ENCODE measurements at regions not wholly inside any gene's neighbourhood (a gene's known extent, or its start where the extent isn't known, plus 50 kb on each side); places are given as distances from the start of the nearest gene placed in this dataset.

DNA sequence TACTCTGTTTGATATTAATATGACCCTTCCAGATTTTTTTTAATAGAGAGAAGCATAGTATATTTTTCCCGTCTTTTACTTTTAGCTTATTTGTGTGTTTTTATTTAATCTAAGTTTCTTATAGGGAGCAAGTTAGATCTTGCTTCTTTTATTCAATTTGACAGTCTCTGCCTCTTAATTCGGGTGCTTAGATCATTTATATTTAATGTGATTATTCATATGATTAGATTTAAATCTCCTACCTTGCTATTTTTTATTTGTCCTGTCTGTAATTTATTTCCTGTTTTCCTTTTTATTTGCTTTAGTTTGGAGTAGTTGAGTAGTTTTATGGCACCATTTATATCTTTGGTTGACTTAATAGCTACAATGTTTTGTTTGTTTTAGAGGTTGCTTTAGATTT is 66.1 kb downstream of the GJD2 start:
- WGBS, 2 donors, result 42 to 47% methylated on average over 2 of the region's 2 CpGs
- no peaks in the 10 kb centered on the region for H3K27me3 ChIP-seq
- H3K4me3 ChIP-seq, result no peak overlapping the region
- DNase-seq (ENCODE audit: low spot score in 2 of 2), result no peak
- no peak for TF ChIP-seq POLR2A (IDR thresholded peaks at IDR 0.05)
- no peak for TF ChIP-seq EP300 (IDR thresholded peaks at IDR 0.05)
- TF ChIP-seq, protein P1, sequence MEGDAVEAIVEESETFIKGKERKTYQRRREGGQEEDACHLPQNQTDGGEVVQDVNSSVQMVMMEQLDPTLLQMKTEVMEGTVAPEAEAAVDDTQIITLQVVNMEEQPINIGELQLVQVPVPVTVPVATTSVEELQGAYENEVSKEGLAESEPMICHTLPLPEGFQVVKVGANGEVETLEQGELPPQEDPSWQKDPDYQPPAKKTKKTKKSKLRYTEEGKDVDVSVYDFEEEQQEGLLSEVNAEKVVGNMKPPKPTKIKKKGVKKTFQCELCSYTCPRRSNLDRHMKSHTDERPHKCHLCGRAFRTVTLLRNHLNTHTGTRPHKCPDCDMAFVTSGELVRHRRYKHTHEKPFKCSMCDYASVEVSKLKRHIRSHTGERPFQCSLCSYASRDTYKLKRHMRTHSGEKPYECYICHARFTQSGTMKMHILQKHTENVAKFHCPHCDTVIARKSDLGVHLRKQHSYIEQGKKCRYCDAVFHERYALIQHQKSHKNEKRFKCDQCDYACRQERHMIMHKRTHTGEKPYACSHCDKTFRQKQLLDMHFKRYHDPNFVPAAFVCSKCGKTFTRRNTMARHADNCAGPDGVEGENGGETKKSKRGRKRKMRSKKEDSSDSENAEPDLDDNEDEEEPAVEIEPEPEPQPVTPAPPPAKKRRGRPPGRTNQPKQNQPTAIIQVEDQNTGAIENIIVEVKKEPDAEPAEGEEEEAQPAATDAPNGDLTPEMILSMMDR (IDR thresholded peaks at IDR 0.05), result no peak
- H3K9me3 ChIP-seq, result peaks cover 0 to 8% (median 0%) of the 10 kb centered on the region in 4 donors
- no peaks in the 10 kb centered on the region for H3K4me1 ChIP-seq
- H3K36me3 ChIP-seq, result no peaks in the 10 kb centered on the region
- H3K27ac ChIP-seq, result no peak overlapping the region

DNA sequence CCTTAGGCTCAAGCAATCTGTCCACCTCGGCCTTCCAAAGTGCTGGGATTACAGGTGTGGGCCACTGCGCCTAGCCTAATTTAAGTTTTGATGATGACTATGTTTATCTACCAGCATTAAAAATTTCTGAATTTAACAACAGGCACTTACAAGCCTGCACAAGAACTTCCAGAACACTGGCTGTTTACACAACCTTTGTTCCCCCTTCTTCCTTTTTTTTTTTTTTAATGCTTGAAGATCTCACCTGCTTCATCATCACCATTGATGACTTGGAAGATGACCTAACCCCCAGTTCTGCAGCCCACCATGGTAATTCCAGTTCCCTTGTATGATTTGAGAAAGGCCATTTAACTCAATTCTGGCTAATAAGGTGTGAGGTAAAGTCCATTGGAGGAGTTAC is 70.4 kb downstream of the GJD2 start:
- Histone ChIP-seq H3K36me3 (no peaks in the 10 kb centered on the region), H3K27me3 (no peaks in the 10 kb centered on the region), H3K9me3 (peaks cover 0 to 5% (median 0%) of the 10 kb centered on the region in 4 donors), H3K4me1 (no peaks in the 10 kb centered on the region), H3K27ac (no peak overlapping the region), H3K4me3 (no peak overlapping the region)
- DNase-seq (ENCODE audit: low spot score in 2 of 2), result no peak
- TF ChIP-seq POLR2A (IDR thresholded peaks at IDR 0.05), result no peak
- TF ChIP-seq, protein P1 (IDR thresholded peaks at IDR 0.05), result no peak
- TF ChIP-seq EP300 (IDR thresholded peaks at IDR 0.05), result no peak
- WGBS, 2 donors, result 87 to 92% methylated on average over 2 of the region's 2 CpGs

DNA sequence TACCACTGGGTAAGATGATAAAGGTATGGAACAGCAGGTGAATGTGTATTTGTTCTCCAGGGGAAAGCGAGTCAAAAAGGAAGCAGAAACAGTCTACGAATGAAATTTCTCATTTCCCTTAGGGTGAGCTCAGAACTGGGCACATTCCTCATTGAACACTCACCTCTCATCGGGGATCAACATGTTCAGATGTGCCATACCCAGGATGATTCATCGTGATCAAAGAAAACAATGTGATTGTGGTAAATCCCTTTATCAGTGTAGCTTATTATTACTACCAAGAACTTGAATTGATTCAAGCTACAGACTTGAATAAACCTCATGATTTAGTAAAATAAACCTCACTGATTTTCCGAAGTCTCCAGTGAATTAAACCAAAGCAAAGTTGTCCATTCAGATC is 72.1 kb downstream of the GJD2 start:
- 86 to 88% methylated on average over 5 of the region's 5 CpGs for WGBS, 2 donors

DNA sequence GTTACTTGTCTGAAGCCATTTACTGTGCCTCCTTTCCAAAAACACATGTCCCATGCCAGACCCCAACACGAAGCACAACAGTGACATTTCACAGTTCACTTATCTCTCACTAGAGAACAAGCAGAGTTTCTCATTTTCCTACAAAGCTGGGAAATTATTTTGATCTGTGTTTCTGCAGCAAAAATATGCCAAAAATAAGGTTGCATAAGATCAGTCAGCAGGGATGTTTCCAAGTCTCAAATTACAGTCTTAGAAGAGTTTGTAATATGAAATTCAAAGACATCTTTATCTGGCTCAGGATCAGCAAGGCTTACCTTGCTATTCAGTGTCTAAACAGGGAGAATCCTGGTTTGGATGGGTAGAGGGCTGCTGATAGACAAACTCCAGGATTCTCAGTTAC is 75.5 kb downstream of the GJD2 start:
- Histone ChIP-seq H3K4me1 (no peaks in the 10 kb centered on the region), H3K9me3 (no peaks in the 10 kb centered on the region), H3K4me3 (no peak overlapping the region), H3K36me3 (no peaks in the 10 kb centered on the region), H3K27ac (no peak overlapping the region), H3K27me3 (no peaks in the 10 kb centered on the region)
- WGBS, 2 donors, result 35 to 44% methylated on average over 1 of the region's 1 CpG
- DNase-seq (ENCODE audit: low spot score in 2 of 2), result no peak
- TF ChIP-seq EP300 (IDR thresholded peaks at IDR 0.05) (no peak), POLR2A (IDR thresholded peaks at IDR 0.05) (no peak)
- TF ChIP-seq, protein P1 (IDR thresholded peaks at IDR 0.05), result no peak

More for the DNA sequence above, 72.1 kb downstream of the GJD2 start:
- Histone ChIP-seq H3K4me3 (no peak overlapping the region), H3K27ac (no peak overlapping the region), H3K9me3 (no peaks in the 10 kb centered on the region), H3K36me3 (no peaks in the 10 kb centered on the region), H3K4me1 (no peaks in the 10 kb centered on the region), H3K27me3 (no peaks in the 10 kb centered on the region)
- TF ChIP-seq POLR2A (IDR thresholded peaks at IDR 0.05) (no peak), EP300 (IDR thresholded peaks at IDR 0.05) (no peak)
- TF ChIP-seq, protein P1 (IDR thresholded peaks at IDR 0.05), result no peak
- DNase-seq (ENCODE audit: low spot score in 2 of 2), result no peak

DNA sequence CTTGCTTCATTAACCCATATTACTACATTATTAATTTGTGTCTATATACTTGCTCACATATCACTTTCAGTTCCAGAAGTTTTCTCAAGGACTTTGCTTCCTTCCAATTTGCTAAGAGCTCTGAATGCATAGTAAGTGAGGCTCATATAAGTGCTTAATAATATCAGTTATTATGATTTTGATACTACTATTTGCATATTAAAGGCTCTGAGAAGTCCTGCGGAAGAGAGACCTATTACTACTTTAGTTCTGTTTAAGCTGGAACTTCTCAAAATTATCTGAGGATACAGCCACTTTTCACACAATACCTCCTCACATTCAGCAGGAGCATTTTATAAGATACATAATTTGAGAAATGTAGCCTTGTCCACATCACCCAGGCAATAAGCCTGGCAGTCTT is 81.6 kb downstream of the GJD2 start:
- WGBS, 2 donors, result 96 to 100% methylated on average over 1 of the region's 1 CpG
- Histone ChIP-seq H3K4me3 (no peak overlapping the region), H3K9me3 (no peaks in the 10 kb centered on the region), H3K4me1 (no peaks in the 10 kb centered on the region), H3K27ac (no peak overlapping the region), H3K27me3 (no peaks in the 10 kb centered on the region), H3K36me3 (no peaks in the 10 kb centered on the region)
- DNase-seq (ENCODE audit: low spot score in 2 of 2), result no peak
- no peak for TF ChIP-seq POLR2A (IDR thresholded peaks at IDR 0.05)
- TF ChIP-seq, protein P1 (IDR thresholded peaks at IDR 0.05), result no peak
- no peak for TF ChIP-seq EP300 (IDR thresholded peaks at IDR 0.05)

Data from tibial nerve (tissue), 4 donors.